Bronchial epithelial cell (primary cell): ENCODE measurements at regions not wholly inside any gene's neighbourhood (a gene's known extent, or its start where the extent isn't known, plus 50 kb on each side); places are given as distances from the start of the nearest gene placed in this dataset.

Experiments used
- DNase-seq: peaks from one replicate; pipeline ENCODE4 v3.0.0-alpha.2; 2010; ENCODE audit warnings: low read depth
- FAIRE-seq: peaks from 2 replicates; lab custom pipeline; 2011; peaks lifted over from hg19 to GRCh38; lab: Jason Lieb, UNC
- H3K27me3 ChIP-seq: 2 replicates; pipeline ENCODE4 v1.5.1; 2011; ENCODE audit warnings: low read length; ENCODE audit not compliant: control insufficient read depth, insufficient read depth
- H3K36me3 ChIP-seq: 2 replicates; pipeline ENCODE4 v1.5.1; 2011; ENCODE audit warnings: low read length; ENCODE audit not compliant: control insufficient read depth, insufficient read depth
- H3K4me3 ChIP-seq: 2 replicates; pipeline ENCODE4 v1.5.1; 2011; ENCODE audit warnings: mild to moderate bottlenecking, low read depth, low read length, control low read depth
- TF ChIP-seq, protein P1 (sequence below): IDR thresholded peaks from 2 replicates; pipeline ENCODE4 v1.5.1; 2011; ENCODE audit warnings: mild to moderate bottlenecking, moderate library complexity, low read length, control low read depth, inconsistent platforms; ENCODE audit not compliant: insufficient read depth, severe bottlenecking

- H3K27me3 ChIP-seq: peaks cover 5% of the 10 kb centered on the region
- no peaks in the 10 kb centered on the region for H3K36me3 ChIP-seq
- TF ChIP-seq, protein P1, sequence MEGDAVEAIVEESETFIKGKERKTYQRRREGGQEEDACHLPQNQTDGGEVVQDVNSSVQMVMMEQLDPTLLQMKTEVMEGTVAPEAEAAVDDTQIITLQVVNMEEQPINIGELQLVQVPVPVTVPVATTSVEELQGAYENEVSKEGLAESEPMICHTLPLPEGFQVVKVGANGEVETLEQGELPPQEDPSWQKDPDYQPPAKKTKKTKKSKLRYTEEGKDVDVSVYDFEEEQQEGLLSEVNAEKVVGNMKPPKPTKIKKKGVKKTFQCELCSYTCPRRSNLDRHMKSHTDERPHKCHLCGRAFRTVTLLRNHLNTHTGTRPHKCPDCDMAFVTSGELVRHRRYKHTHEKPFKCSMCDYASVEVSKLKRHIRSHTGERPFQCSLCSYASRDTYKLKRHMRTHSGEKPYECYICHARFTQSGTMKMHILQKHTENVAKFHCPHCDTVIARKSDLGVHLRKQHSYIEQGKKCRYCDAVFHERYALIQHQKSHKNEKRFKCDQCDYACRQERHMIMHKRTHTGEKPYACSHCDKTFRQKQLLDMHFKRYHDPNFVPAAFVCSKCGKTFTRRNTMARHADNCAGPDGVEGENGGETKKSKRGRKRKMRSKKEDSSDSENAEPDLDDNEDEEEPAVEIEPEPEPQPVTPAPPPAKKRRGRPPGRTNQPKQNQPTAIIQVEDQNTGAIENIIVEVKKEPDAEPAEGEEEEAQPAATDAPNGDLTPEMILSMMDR: no peak
- H3K4me3 ChIP-seq: no peak overlapping the region
- DNase-seq: no peak
- no peak for FAIRE-seq
These were observed 140.4 kb downstream of the ENGASE start for GRCh38 chr17:79214940-79215604.

GRCh38 chr17:79214459-79214858 lies 139.8 kb downstream of the ENGASE start:
- TF ChIP-seq, protein P1: no peak
- FAIRE-seq (no peak), DNase-seq (no peak)
- no peaks in the 10 kb centered on the region for H3K36me3 ChIP-seq
- H3K4me3 ChIP-seq: no peak overlapping the region
- H3K27me3 ChIP-seq: peaks cover 5% of the 10 kb centered on the region

- DNase-seq (no peak), FAIRE-seq (no peak)
- peaks cover 5% of the 10 kb centered on the region for H3K27me3 ChIP-seq
- no peaks in the 10 kb centered on the region for H3K36me3 ChIP-seq
- H3K4me3 ChIP-seq: no peak overlapping the region
- TF ChIP-seq, protein P1: no peak
These were observed 138.7 kb downstream of the ENGASE start for GRCh38 chr17:79213305-79213704.

GRCh38 chr17:79212149-79213087 lies 137.8 kb downstream of the ENGASE start:
- H3K36me3 ChIP-seq: no peaks in the 10 kb centered on the region
- no peak overlapping the region for H3K4me3 ChIP-seq
- peaks cover 5% of the 10 kb centered on the region for H3K27me3 ChIP-seq
- DNase-seq: no peak
- TF ChIP-seq, protein P1: no peak
- no peak for FAIRE-seq

GRCh38 chr17:79211061-79211770 lies 136.6 kb downstream of the ENGASE start:
- FAIRE-seq (no peak), DNase-seq (no peak)
- H3K4me3 ChIP-seq: no peak overlapping the region
- no peaks in the 10 kb centered on the region for H3K36me3 ChIP-seq
- peaks cover 5% of the 10 kb centered on the region for H3K27me3 ChIP-seq
- TF ChIP-seq, protein P1: no peak
